Thyroid gland (tissue), 4 donors: ENCODE measurements at regions not wholly inside any gene's neighbourhood (a gene's known extent, or its start where the extent isn't known, plus 50 kb on each side); places are given as distances from the start of the nearest gene placed in this dataset.

Experiments
- DNase-seq, 2 donors: peaks; one replicate each; pipeline ENCODE4 v3.0.0-alpha.2; 2019
- H3K27ac ChIP-seq, 3 donors: fragments of 200-600 bp; sonication (generic); 1 replicate in 2 of 3; 2 replicates in 1 of 3; pipeline ENCODE4 v1.5.1; 2016 to 2019; ENCODE audit warnings: mild to moderate bottlenecking in 1 of 3, moderate library complexity in 1 of 3
- H3K27me3 ChIP-seq: fragments of 200-600 bp; sonication (generic); one replicate; pipeline ENCODE4 v1.5.1; 2019
- H3K36me3 ChIP-seq, 2 donors: fragments of 200-600 bp; sonication (generic); one replicate each; pipeline ENCODE4 v1.5.1; 2016 to 2019
- H3K4me1 ChIP-seq, 2 donors: fragments of 200-600 bp; sonication (generic); one replicate each; pipeline ENCODE4 v1.5.1; 2017 to 2019
- H3K4me3 ChIP-seq, 3 donors: fragments of 200-600 bp; sonication (generic); replicated peaks in 1 of 3; 1 replicate in 2 of 3; 2 replicates in 1 of 3; pipeline ENCODE4 v1.5.1; 2016; ENCODE audit warnings: mild to moderate bottlenecking in 1 of 3
- H3K9me3 ChIP-seq: fragments of 200-600 bp; sonication (generic); one replicate; pipeline ENCODE4 v1.5.1; 2017
- CTCF ChIP-seq, 6 experiments: fragments of 200-600 bp in 3 of 6; fragments of 450-650 bp in 3 of 6; sonication (generic) in 3 of 6; IDR thresholded peaks; one replicate each; pipeline ENCODE4 v1.5.1; 2016 to 2019; ENCODE audit warnings: antibody characterized with exemption in 6 of 6, mild to moderate bottlenecking in 2 of 6, inconsistent platforms in 1 of 6, moderate library complexity in 1 of 6
- POLR2A ChIP-seq, 2 donors: fragments of 450-650 bp; IDR thresholded peaks; one replicate each; pipeline ENCODE4 v1.6.1; 2017; ENCODE audit warnings: antibody characterized with exemption in 2 of 2, mild to moderate bottlenecking in 2 of 2, moderate library complexity in 1 of 2
- whole genome bisulfite sequencing, 2 donors: methylation state at CpG; one replicate each; pipeline ENCODE4 v1.1.5; 2017; 5-methylcytosine and 5-hydroxymethylcytosine counted together
- intact Hi-C: fragments of 100-400 bp; cut with DNase I; formaldehyde crosslinking; loops from one replicate; pipeline ENCODE4 v1.15.1; 2023

GRCh38 chr3:109210501-109210900, 74.0 kb downstream of the C3orf85 start:
- H3K27ac ChIP-seq = no peak overlapping the region
- no peak for DNase-seq
- WGBS, 2 donors = 90 to 91% methylated on average over 2 of the region's 2 CpGs
- intact Hi-C loops = no loop called here
- no peak overlapping the region for H3K4me3 ChIP-seq
- no peaks in the 10 kb centered on the region for H3K27me3 ChIP-seq
- H3K36me3 ChIP-seq = no peaks in the 10 kb centered on the region
- TF ChIP-seq CTCF (IDR thresholded peaks at IDR 0.05) (no peak), POLR2A (IDR thresholded peaks at IDR 0.05) (no peak)
- H3K9me3 ChIP-seq = no peaks in the 10 kb centered on the region
- no peaks in the 10 kb centered on the region for H3K4me1 ChIP-seq

GRCh38 chr3:109211941-109212340, 75.4 kb downstream of the C3orf85 start:
- no peak overlapping the region for H3K27ac ChIP-seq
- intact Hi-C loops = no loop called here
- H3K27me3 ChIP-seq = no peaks in the 10 kb centered on the region
- no peak for TF ChIP-seq CTCF (IDR thresholded peaks at IDR 0.05)
- TF ChIP-seq POLR2A (IDR thresholded peaks at IDR 0.05) = no peak
- no peaks in the 10 kb centered on the region for H3K9me3 ChIP-seq
- DNase-seq = no peak
- WGBS, 2 donors = 85 to 87% methylated on average over 4 of the region's 4 CpGs
- H3K4me3 ChIP-seq = no peak overlapping the region
- H3K36me3 ChIP-seq = no peaks in the 10 kb centered on the region
- H3K4me1 ChIP-seq = no peaks in the 10 kb centered on the region

- H3K27me3 ChIP-seq = no peaks in the 10 kb centered on the region
- intact Hi-C loops = no loop called here
- H3K27ac ChIP-seq = no peak overlapping the region
- TF ChIP-seq POLR2A (IDR thresholded peaks at IDR 0.05) (no peak), CTCF (IDR thresholded peaks at IDR 0.05) (no peak)
- H3K36me3 ChIP-seq = no peaks in the 10 kb centered on the region
- no peaks in the 10 kb centered on the region for H3K9me3 ChIP-seq
- H3K4me1 ChIP-seq = no peaks in the 10 kb centered on the region
- no peak for DNase-seq
- no peak overlapping the region for H3K4me3 ChIP-seq
Measured at GRCh38 chr3:109213321-109213720, 76.8 kb downstream of the C3orf85 start.

GRCh38 chr3:109224333-109224732, 87.8 kb downstream of the C3orf85 start:
- DNase-seq = no peak
- Histone ChIP-seq H3K4me3 (no peak overlapping the region), H3K36me3 (no peaks in the 10 kb centered on the region), H3K4me1 (no peaks in the 10 kb centered on the region), H3K9me3 (no peaks in the 10 kb centered on the region), H3K27me3 (no peaks in the 10 kb centered on the region), H3K27ac (no peak overlapping the region)
- 92 to 94% methylated on average over 8 of the region's 8 CpGs for WGBS, 2 donors
- no peak for TF ChIP-seq POLR2A (IDR thresholded peaks at IDR 0.05)
- peak in 1 of 6 experiments; percentile 8 for TF ChIP-seq CTCF (IDR thresholded peaks at IDR 0.05)
- intact Hi-C loops = no loop called here

GRCh38 chr3:109225516-109225915, 89.0 kb downstream of the C3orf85 start:
- WGBS, 2 donors = 54 to 75% methylated on average over 3 of the region's 3 CpGs
- no peaks in the 10 kb centered on the region for H3K27me3 ChIP-seq
- no peaks in the 10 kb centered on the region for H3K4me1 ChIP-seq
- no peaks in the 10 kb centered on the region for H3K36me3 ChIP-seq
- H3K9me3 ChIP-seq = no peaks in the 10 kb centered on the region
- DNase-seq = no peak
- intact Hi-C loops = no loop called here
- TF ChIP-seq POLR2A (IDR thresholded peaks at IDR 0.05) = no peak
- TF ChIP-seq CTCF (IDR thresholded peaks at IDR 0.05) = no peak
- H3K4me3 ChIP-seq = no peak overlapping the region
- H3K27ac ChIP-seq = no peak overlapping the region
